GM23338 (cell line): ENCODE measurements at regions not wholly inside any gene's neighbourhood (a gene's known extent, or its start where the extent isn't known, plus 50 kb on each side); places are given as distances from the start of the nearest gene placed in this dataset.

Experiments
- ATAC-seq: fragments of 200-7000 bp; cut with Tn5 transposase; 3 replicates; pipeline ENCODE4 v1.9.1; 2020
- DNase-seq: peaks from one replicate; pipeline ENCODE4 v3.0.0-alpha.2; 2015; ENCODE audit warnings: low spot score
- H2AFZ ChIP-seq: fragments of 200-600 bp; sonication (generic); 2 replicates; pipeline ENCODE4 v1.8.0; 2016; ENCODE audit warnings: antibody characterized with exemption, mild to moderate bottlenecking, moderate library complexity
- H3F3A ChIP-seq: fragments of 200-600 bp; sonication (generic); replicated peaks from 2 replicates; pipeline ENCODE4 v1.8.0; 2017; ENCODE audit warnings: antibody characterized with exemption, mixed run types, low read depth
- H3K27ac ChIP-seq: fragments of 200-600 bp; sonication (generic); 2 replicates; pipeline ENCODE4 v1.6.1; 2016; ENCODE audit warnings: low read depth
- H3K27me3 ChIP-seq: fragments of 200-600 bp; sonication (generic); 2 replicates; pipeline ENCODE4 v1.8.0; 2016; ENCODE audit warnings: mild to moderate bottlenecking, mixed run types, moderate library complexity; ENCODE audit not compliant: insufficient read depth
- H3K36me3 ChIP-seq: fragments of 200-600 bp; sonication (generic); 2 replicates; pipeline ENCODE4 v1.8.0; 2016; ENCODE audit warnings: mild to moderate bottlenecking; ENCODE audit not compliant: insufficient read depth
- H3K4me1 ChIP-seq: fragments of 200-600 bp; sonication (generic); 2 replicates; pipeline ENCODE4 v1.8.0; 2016; ENCODE audit warnings: mild to moderate bottlenecking, moderate library complexity; ENCODE audit not compliant: insufficient read depth
- H3K4me2 ChIP-seq: fragments of 200-600 bp; sonication (generic); 2 replicates; pipeline ENCODE4 v1.7.1; 2017; ENCODE audit warnings: mixed run types
- H3K4me3 ChIP-seq: fragments of 200-600 bp; sonication (generic); 2 replicates; pipeline ENCODE4 v1.6.1; 2016; ENCODE audit warnings: mixed run types
- H3K79me2 ChIP-seq: fragments of 200-600 bp; sonication (generic); replicated peaks from 2 replicates; pipeline ENCODE4 v1.8.0; 2017; ENCODE audit warnings: mild to moderate bottlenecking; ENCODE audit not compliant: insufficient read depth
- H3K9me2 ChIP-seq: fragments of 200-600 bp; sonication (generic); 2 replicates; pipeline ENCODE4 v1.8.0; 2017; ENCODE audit not compliant: insufficient read depth
- H4K20me1 ChIP-seq: fragments of 200-600 bp; sonication (generic); replicated peaks from 2 replicates; pipeline ENCODE4 v1.8.0; 2017; ENCODE audit warnings: mild to moderate bottlenecking; ENCODE audit not compliant: insufficient read depth
- H3K27ac Mint-ChIP-seq: 2 replicates; pipeline ENCODE4 v1.8.0; 2020; ENCODE audit warnings: inconsistent platforms, mild to moderate bottlenecking, moderate library complexity, mixed read lengths
- H3K27me3 Mint-ChIP-seq: 3 replicates; pipeline ENCODE4 v1.8.0; 2022; ENCODE audit warnings: low read depth, mild to moderate bottlenecking, moderate library complexity, mixed read lengths, inconsistent platforms; ENCODE audit not compliant: insufficient read depth, poor library complexity
- H3K36me3 Mint-ChIP-seq: 3 replicates; pipeline ENCODE4 v1.8.0; 2021; ENCODE audit warnings: low read depth, mild to moderate bottlenecking, inconsistent platforms, moderate library complexity, mixed read lengths
- H3K4me1 Mint-ChIP-seq: 3 replicates; pipeline ENCODE4 v1.8.0; 2020; ENCODE audit warnings: mild to moderate bottlenecking, inconsistent platforms, mixed read lengths
- H3K4me3 Mint-ChIP-seq: 3 replicates; pipeline ENCODE4 v1.8.0; 2021; ENCODE audit warnings: moderate library complexity, mild to moderate bottlenecking, inconsistent platforms, mixed read lengths
- H3K9me3 Mint-ChIP-seq: 3 replicates; pipeline ENCODE4 v1.8.0; 2020; ENCODE audit warnings: moderate library complexity, mild to moderate bottlenecking, inconsistent platforms, mixed read lengths
- CREB1 ChIP-seq: fragments of 250-450 bp; sonication (Bioruptor Pico); IDR thresholded peaks from 2 replicates; pipeline ENCODE4 v1.5.0; 2020; ENCODE audit warnings: low read depth, mild to moderate bottlenecking, moderate library complexity
- CTCF ChIP-seq, 2 experiments: fragments of 200-600 bp in 1 of 2; sonication (generic) in 1 of 2; conservative IDR thresholded peaks; 2 replicates each; pipeline versions ENCODE4 v1.5.1 to v1.6.1; 2016 to 2017; ENCODE audit warnings: antibody characterized with exemption in 2 of 2, low read depth in 2 of 2, mild to moderate bottlenecking in 2 of 2, moderate library complexity in 1 of 2
- ETS1 ChIP-seq: IDR thresholded peaks from 2 replicates; pipeline ENCODE4 v1.6.1; 2016; ENCODE audit warnings: antibody characterized with exemption
- EZH2 ChIP-seq: fragments of 200-600 bp; sonication (generic); IDR thresholded peaks from one replicate; pipeline ENCODE4 v1.8.0; 2017; ENCODE audit warnings: antibody characterized with exemption, mild to moderate bottlenecking, low read depth; ENCODE audit not compliant: unreplicated experiment
- EZH2phosphoT487 ChIP-seq: fragments of 200-600 bp; sonication (generic); IDR thresholded peaks from one replicate; pipeline ENCODE4 v1.8.1; 2018; ENCODE audit warnings: antibody characterized with exemption; ENCODE audit not compliant: unreplicated experiment
- JUNB ChIP-seq: IDR thresholded peaks from one replicate; pipeline ENCODE4 v1.6.1; 2016; ENCODE audit warnings: antibody characterized with exemption; ENCODE audit not compliant: unreplicated experiment
- NANOG ChIP-seq: IDR thresholded peaks from 2 replicates; pipeline ENCODE4 v1.6.1; 2016; ENCODE audit warnings: antibody characterized with exemption, borderline replicate concordance
- POLR2AphosphoS5 ChIP-seq: IDR thresholded peaks from 2 replicates; pipeline ENCODE4 v1.6.1; 2016; ENCODE audit warnings: antibody characterized with exemption, low read depth
- REST ChIP-seq: IDR thresholded peaks from one replicate; pipeline ENCODE4 v1.6.1; 2018; ENCODE audit warnings: antibody characterized with exemption; ENCODE audit not compliant: unreplicated experiment
- STAT1 ChIP-seq: IDR thresholded peaks from one replicate; pipeline ENCODE4 v1.6.1; 2016; ENCODE audit warnings: antibody characterized with exemption; ENCODE audit not compliant: unreplicated experiment
- ZNF114 ChIP-seq: fragments of 250-450 bp; sonication (Bioruptor Pico); IDR thresholded peaks from 2 replicates; pipeline ENCODE4 v1.5.0; 2020; ENCODE audit warnings: mild to moderate bottlenecking, moderate library complexity
- ZNF331 ChIP-seq: fragments of 250-450 bp; sonication (Bioruptor Pico); IDR thresholded peaks from 2 replicates; pipeline ENCODE4 v1.5.0; 2020; ENCODE audit warnings: low read depth, mild to moderate bottlenecking, moderate library complexity
- ZNF462 ChIP-seq: fragments of 250-450 bp; sonication (Bioruptor Pico); IDR thresholded peaks from 2 replicates; pipeline ENCODE4 v1.5.0; 2020; ENCODE audit warnings: mild to moderate bottlenecking, moderate library complexity

GRCh38 chr21:32918478-32919120 is 107.1 kb upstream of the OLIG2 start:
- H3K4me3 ChIP-seq = no peak overlapping the region
- H3F3A ChIP-seq = no peaks in the 10 kb centered on the region
- Mint-ChIP-seq H3K4me1 (peaks cover 14% of the 10 kb centered on the region), H3K27ac (peak overlapping the region; percentile 56; the same call in 1 of the 2 replicates), H3K9me3 (peaks cover 17% of the 10 kb centered on the region), H3K36me3 (peaks cover 10% of the 10 kb centered on the region; the same call in 2 of the 3 replicates), H3K4me3 (no peak overlapping the region), H3K27me3 (peaks cover 4% of the 10 kb centered on the region)
- H3K27me3 ChIP-seq = no peaks in the 10 kb centered on the region
- no peak overlapping the region for H3K27ac ChIP-seq
- H3K4me2 ChIP-seq = no peak overlapping the region
- no peak for DNase-seq
- H4K20me1 ChIP-seq = no peaks in the 10 kb centered on the region
- ATAC-seq = peak; percentile 50
- H3K9me2 ChIP-seq = 0 out of 2 replicates have a peak, but pooled peaks cover 6% of the 10 kb centered on the region
- no peaks in the 10 kb centered on the region for H3K36me3 ChIP-seq
- no peak overlapping the region for H2AFZ ChIP-seq
- TF ChIP-seq JUNB (no peak), CTCF (conservative IDR thresholded peaks at IDR 0.05; ENCODE audit: low read depth in 2 of 2) (no peak), ZNF114 (CRISPR knock-in tag) (no peak), ZNF462 (CRISPR knock-in tag) (no peak), ZNF331 (no peak), STAT1 (no peak), POLR2AphosphoS5 (no peak), EZH2 (no peak), NANOG (no peak), REST (no peak), CREB1 (CRISPR knock-in tag) (no peak), EZH2phosphoT487 (no peak), ETS1 (no peak)
- H3K79me2 ChIP-seq = no peaks in the 10 kb centered on the region
- peaks cover 5% of the 10 kb centered on the region; the same call in 1 of the 2 replicates for H3K4me1 ChIP-seq
